A673 (cell line): ENCODE measurements at regions not wholly inside any gene's neighbourhood (a gene's known extent, or its start where the extent isn't known, plus 50 kb on each side); places are given as distances from the start of the nearest gene placed in this dataset.
"Not testable (repeated sequence)": the region's sequence is repeated elsewhere in the genome, so short reads cannot be mapped to it uniquely, and the experiment has no call there.

Experiments used
- BruUV-seq: library from RNA; stranded (reverse); fragments of 400-500 nt; replicated peaks from 2 replicates; lab custom pipeline; 2021; lab: Mats Ljungman, UMichigan
- CTCF ChIA-PET: fragments of 300-600 bp; sonication (Branson Sonifier 250); formaldehyde crosslinking; loops from one replicate; lab custom pipeline; 2022; ENCODE audit warnings: antibody characterized with exemption; lab: Charles Lee
- POLR2A ChIA-PET: fragments of 300-600 bp; sonication (Branson Sonifier 250); formaldehyde crosslinking; loops from one replicate; lab custom pipeline; 2022; ENCODE audit warnings: antibody characterized with exemption; ENCODE audit not compliant: low non-redundant PET; lab: Charles Lee
- DNase-seq: peaks from one replicate; pipeline ENCODE4 v3.0.0-alpha.2; 2015; ENCODE audit warnings: low spot score
- H3K27ac ChIP-seq: fragments of 200-600 bp; sonication (generic); 2 replicates; pipeline ENCODE4 v1.5.1; 2016; ENCODE audit warnings: mixed run types, low read depth, mild to moderate bottlenecking, mixed read lengths, antibody characterized with exemption, low read length; ENCODE audit not compliant: poor library complexity, severe bottlenecking
- H3K27me3 ChIP-seq: fragments of 200-600 bp; sonication (generic); replicated peaks from 2 replicates; pipeline ENCODE4 v1.6.1; 2017; ENCODE audit warnings: mixed run types, low read depth, mild to moderate bottlenecking, mixed read lengths, antibody characterized with exemption, low read length; ENCODE audit not compliant: insufficient read depth, poor library complexity
- H3K36me3 ChIP-seq: fragments of 200-600 bp; sonication (generic); 2 replicates; pipeline ENCODE4 v1.6.1; 2016; ENCODE audit warnings: mixed run types, mild to moderate bottlenecking, mixed read lengths, antibody characterized with exemption, low read length; ENCODE audit not compliant: insufficient read depth, poor library complexity, severe bottlenecking
- H3K4me1 ChIP-seq: fragments of 200-600 bp; sonication (generic); 2 replicates; pipeline ENCODE4 v1.6.1; 2017; ENCODE audit warnings: mixed run types, mild to moderate bottlenecking, mixed read lengths, antibody characterized with exemption, low read length; ENCODE audit not compliant: insufficient read depth, poor library complexity, severe bottlenecking
- H3K4me3 ChIP-seq: fragments of 200-600 bp; sonication (generic); 2 replicates; pipeline ENCODE4 v1.5.1; 2016; ENCODE audit warnings: low read depth, mixed run types, mild to moderate bottlenecking, mixed read lengths, low read length; ENCODE audit not compliant: poor library complexity, severe bottlenecking
- H3K9me3 ChIP-seq: fragments of 200-600 bp; sonication (generic); 2 replicates; pipeline ENCODE4 v1.6.1; 2016; ENCODE audit warnings: mixed run types, low read depth, mild to moderate bottlenecking, mixed read lengths, antibody characterized with exemption, low read length; ENCODE audit not compliant: poor library complexity, severe bottlenecking
- CTCF ChIP-seq: fragments of 300-800, 200-600 bp; sonication (generic); conservative IDR thresholded peaks from 2 replicates; pipeline ENCODE4 v1.5.1; 2017; ENCODE audit warnings: low read depth, mild to moderate bottlenecking, antibody characterized with exemption, low read length, moderate library complexity, mixed read lengths
- EZH2 ChIP-seq: fragments of 200-600 bp; sonication (generic); IDR thresholded peaks from 2 replicates; pipeline ENCODE4 v1.6.1; 2017; ENCODE audit warnings: borderline replicate concordance, low read depth, mild to moderate bottlenecking, mixed read lengths, antibody characterized with exemption, low read length; ENCODE audit not compliant: poor library complexity, severe bottlenecking
- intact Hi-C: fragments of 100-400 bp; cut with micrococcal nuclease; formaldehyde crosslinking; loops from one replicate; pipeline ENCODE4 v1.10.0; 2022; ENCODE audit not compliant: unreplicated experiment

- H3K36me3 ChIP-seq = no peaks in the 10 kb centered on the region
- no peaks in the 10 kb centered on the region for H3K9me3 ChIP-seq
- no peaks in the 10 kb centered on the region for H3K27me3 ChIP-seq
- TF ChIP-seq EZH2 (no peak), CTCF (no peak)
- no peak overlapping the region for H3K4me3 ChIP-seq
- CTCF ChIA-PET = no interaction called here
- H3K4me1 ChIP-seq = no peaks in the 10 kb centered on the region
- no peak overlapping the region for H3K27ac ChIP-seq
- intact Hi-C loops = no loop called here
- no peak for DNase-seq
- POLR2A ChIA-PET = no interaction called here
- no TSS peak for BruUV-seq
These were observed 1642.6 kb upstream of the CELF4 start for GRCh38 chr18:39208190-39208589.

GRCh38 chr18:39206398-39207103, 1641.0 kb upstream of the CELF4 start:
- H3K9me3 ChIP-seq, intact Hi-C loops, BruUV-seq, CTCF ChIA-PET, POLR2A ChIA-PET, H3K27me3 ChIP-seq, H3K36me3 ChIP-seq, H3K4me1 ChIP-seq, DNase-seq, H3K27ac ChIP-seq, H3K4me3 ChIP-seq: not testable (repeated sequence)

GRCh38 chr18:39205565-39206195, 1640.1 kb upstream of the CELF4 start:
- POLR2A ChIA-PET = no interaction called here

More at GRCh38 chr18:39205565-39206195, 1640.1 kb upstream of the CELF4 start:
- Histone ChIP-seq H3K27me3 (no peaks in the 10 kb centered on the region), H3K27ac (no peak overlapping the region), H3K4me3 (no peak overlapping the region), H3K9me3 (no peaks in the 10 kb centered on the region), H3K4me1 (no peaks in the 10 kb centered on the region), H3K36me3 (no peaks in the 10 kb centered on the region)
- BruUV-seq = no TSS peak
- CTCF ChIA-PET = no interaction called here
- no peak for TF ChIP-seq CTCF
- TF ChIP-seq EZH2 = no peak
- intact Hi-C loops = no loop called here
- DNase-seq = no peak
